H9 (cell line): ENCODE measurements at regions not wholly inside any gene's neighbourhood (a gene's known extent, or its start where the extent isn't known, plus 50 kb on each side); places are given as distances from the start of the nearest gene placed in this dataset.

ENCODE experiments used
- DNase-seq: peaks from one replicate; pipeline ENCODE4 v3.0.0-alpha.2; 2017
- H2AFZ ChIP-seq: one replicate; pipeline ENCODE4 v1.6.1; 2013; ENCODE audit warnings: mild to moderate bottlenecking, low read length, control low read depth, moderate library complexity
- H2AK5ac ChIP-seq: 2 replicates; pipeline ENCODE4 v1.6.1; 2013; ENCODE audit warnings: low read length, control low read depth, mixed read lengths; ENCODE audit not compliant: insufficient read length
- H2BK120ac ChIP-seq: one replicate; pipeline ENCODE4 v1.6.1; 2013; ENCODE audit warnings: low read depth, mild to moderate bottlenecking, low read length, control low read depth, inconsistent platforms; ENCODE audit not compliant: poor library complexity, severe bottlenecking
- H2BK12ac ChIP-seq: 2 replicates; pipeline ENCODE4 v1.6.1; 2013; ENCODE audit warnings: low read length, control low read depth, mixed read lengths, low read depth; ENCODE audit not compliant: insufficient read length
- H2BK15ac ChIP-seq: 2 replicates; pipeline ENCODE4 v1.6.1; 2013; ENCODE audit warnings: low read depth, low read length, control low read depth
- H2BK20ac ChIP-seq: one replicate; pipeline ENCODE4 v1.6.1; 2013; ENCODE audit warnings: low read depth, mild to moderate bottlenecking, low read length, control low read depth, inconsistent platforms; ENCODE audit not compliant: poor library complexity, severe bottlenecking
- H2BK5ac ChIP-seq: 2 replicates; pipeline ENCODE4 v1.6.1; 2013; ENCODE audit warnings: low read length, control low read depth, mixed read lengths; ENCODE audit not compliant: insufficient read length
- H3K14ac ChIP-seq: 2 replicates; pipeline ENCODE4 v1.6.1; 2013; ENCODE audit warnings: low read length, control low read depth; ENCODE audit not compliant: insufficient read depth
- H3K18ac ChIP-seq: 2 replicates; pipeline ENCODE4 v1.6.1; 2013; ENCODE audit warnings: low read depth, mild to moderate bottlenecking, mixed read lengths, low read length, control low read depth; ENCODE audit not compliant: insufficient read length
- H3K23ac ChIP-seq: 2 replicates; pipeline ENCODE4 v1.6.1; 2013; ENCODE audit warnings: low read length, control low read depth, mixed read lengths, low read depth; ENCODE audit not compliant: insufficient read length
- H3K23me2 ChIP-seq: 2 replicates; pipeline ENCODE4 v1.6.1; 2013; ENCODE audit warnings: low read depth, mild to moderate bottlenecking, mixed read lengths, low read length, control low read depth; ENCODE audit not compliant: insufficient read length, poor library complexity, severe bottlenecking
- H3K27ac ChIP-seq: 2 replicates; pipeline ENCODE4 v1.5.1; 2013; ENCODE audit warnings: low read length, control low read depth, mixed read lengths, low read depth; ENCODE audit not compliant: insufficient read length
- H3K27me3 ChIP-seq: 2 replicates; pipeline ENCODE4 v1.6.1; 2013; ENCODE audit warnings: low read length, control low read depth, inconsistent platforms; ENCODE audit not compliant: insufficient read depth
- H3K4ac ChIP-seq: 2 replicates; pipeline ENCODE4 v1.6.1; 2013; ENCODE audit warnings: low read depth, mild to moderate bottlenecking, control low read depth, inconsistent platforms, low read length, moderate library complexity
- H3K4me1 ChIP-seq: 2 replicates; pipeline ENCODE4 v1.6.1; 2013; ENCODE audit warnings: low read length, control low read depth, inconsistent platforms; ENCODE audit not compliant: insufficient read depth
- H3K4me2 ChIP-seq: 2 replicates; pipeline ENCODE4 v1.6.1; 2013; ENCODE audit warnings: low read length, control low read depth, mixed read lengths; ENCODE audit not compliant: insufficient read length, insufficient read depth
- H3K56ac ChIP-seq: 2 replicates; pipeline ENCODE4 v1.6.1; 2013; ENCODE audit warnings: low read depth, mild to moderate bottlenecking, mixed read lengths, low read length, control low read depth; ENCODE audit not compliant: insufficient read length
- H3K79me1 ChIP-seq: 2 replicates; pipeline ENCODE4 v1.6.1; 2013; ENCODE audit warnings: low read depth, mild to moderate bottlenecking, moderate library complexity, low read length, control low read depth, inconsistent platforms; ENCODE audit not compliant: insufficient read depth, poor library complexity, severe bottlenecking
- H3K79me2 ChIP-seq: 2 replicates; pipeline ENCODE4 v1.6.1; 2013; ENCODE audit warnings: low read length, control low read depth, inconsistent platforms; ENCODE audit not compliant: insufficient read depth
- H3K9ac ChIP-seq: 2 replicates; pipeline ENCODE4 v1.6.1; 2013; ENCODE audit warnings: low read length, control low read depth, mixed read lengths; ENCODE audit not compliant: insufficient read length; ENCODE audit errors: extremely low read depth
- H3K9me3 ChIP-seq: one replicate; pipeline ENCODE4 v1.6.1; 2013; ENCODE audit warnings: low read depth, low read length, inconsistent platforms; ENCODE audit not compliant: control insufficient read depth
- H3T11ph ChIP-seq: one replicate; pipeline ENCODE4 v1.6.1; 2013; ENCODE audit warnings: mild to moderate bottlenecking, low read length, control low read depth, inconsistent platforms
- H4K20me1 ChIP-seq: one replicate; pipeline ENCODE4 v1.6.1; 2013; ENCODE audit not compliant: control insufficient read depth, insufficient read length, insufficient read depth
- H4K5ac ChIP-seq: 2 replicates; pipeline ENCODE4 v1.6.1; 2013; ENCODE audit warnings: low read depth, mild to moderate bottlenecking, mixed read lengths, low read length, control low read depth; ENCODE audit not compliant: insufficient read length
- H4K8ac ChIP-seq: replicated peaks from 2 replicates; pipeline ENCODE4 v1.6.1; 2013; ENCODE audit warnings: low read length, control low read depth, mixed read lengths, low read depth; ENCODE audit not compliant: insufficient read length
- H4K91ac ChIP-seq: 2 replicates; pipeline ENCODE4 v1.6.1; 2013; ENCODE audit warnings: low read depth, mild to moderate bottlenecking, moderate library complexity, mixed read lengths, low read length, control low read depth; ENCODE audit not compliant: insufficient read length
- H3K27ac Mint-ChIP-seq, 3 experiments: 2 replicates in 2 of 3; 3 replicates in 1 of 3; pipeline ENCODE4 v1.8.0; 2020 to 2021; ENCODE audit warnings: mixed read lengths in 3 of 3, mild to moderate bottlenecking in 1 of 3, moderate library complexity in 1 of 3
- H3K27me3 Mint-ChIP-seq: 2 replicates; pipeline ENCODE4 v1.8.0; 2021; ENCODE audit warnings: low read depth, mild to moderate bottlenecking, moderate library complexity, mixed read lengths
- H3K36me3 Mint-ChIP-seq, 3 experiments: 2 replicates in 2 of 3; 3 replicates in 1 of 3; pipeline ENCODE4 v1.8.0; 2020 to 2021; ENCODE audit warnings: low read depth in 3 of 3, mixed read lengths in 3 of 3; ENCODE audit not compliant: insufficient read depth in 1 of 3
- H3K4me1 Mint-ChIP-seq, 2 experiments: 2 replicates each; pipeline ENCODE4 v1.8.0; 2020; ENCODE audit warnings: mixed read lengths in 2 of 2
- H3K4me3 Mint-ChIP-seq, 2 experiments: 2 replicates in 1 of 2; 3 replicates in 1 of 2; pipeline ENCODE4 v1.8.0; 2020 to 2021; ENCODE audit warnings: mild to moderate bottlenecking in 2 of 2, mixed read lengths in 2 of 2, moderate library complexity in 1 of 2
- H3K9me3 Mint-ChIP-seq, 2 experiments: 2 replicates in 1 of 2; 3 replicates in 1 of 2; pipeline ENCODE4 v1.8.0; 2020; ENCODE audit warnings: mild to moderate bottlenecking in 2 of 2, mixed read lengths in 2 of 2, moderate library complexity in 1 of 2
- WGBS: extraction: QIAGEN DNeasy Blood & Tissue Kit; methylation state at CpG from one replicate; pipeline ENCODE4 v1.1.7; 2013; ENCODE audit warnings: missing lambda C conversion rate, low lambda C conversion rate, mixed read lengths; ENCODE audit not compliant: insufficient read length; ENCODE audit errors: extremely low coverage; 5-methylcytosine and 5-hydroxymethylcytosine counted together
- TF ChIP-seq, protein P1 (sequence below): fragments of 200-600 bp; sonication (generic); conservative IDR thresholded peaks from 3 replicates; pipeline ENCODE4 v1.8.0; 2021; ENCODE audit warnings: antibody characterized with exemption, mild to moderate bottlenecking

DNA sequence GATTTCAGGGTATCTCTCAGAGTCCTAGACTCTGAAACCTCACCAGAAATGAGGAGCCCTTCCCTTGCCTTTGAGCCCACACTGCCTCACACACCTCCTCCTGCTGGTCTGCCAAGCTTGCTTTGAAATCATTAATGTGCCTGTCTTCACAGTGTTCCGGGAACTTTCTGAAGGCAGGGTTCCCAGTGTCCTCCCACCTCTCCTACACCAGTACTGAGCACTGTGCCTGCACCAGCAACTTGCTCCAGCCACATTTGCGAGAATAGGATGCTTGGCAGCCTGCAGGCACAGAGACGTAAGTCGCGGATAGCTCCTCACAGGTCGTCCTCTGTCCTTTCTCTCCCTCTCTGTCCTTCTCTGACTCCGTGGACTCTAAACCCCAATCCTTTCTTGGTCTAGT is 408.4 kb upstream of the EEF2KMT start:
- Mint-ChIP-seq H3K36me3 (no peaks in the 10 kb centered on the region), H3K9me3 (no peaks in the 10 kb centered on the region), H3K4me3 (no peak overlapping the region), H3K27me3 (peaks cover 3% of the 10 kb centered on the region; the same call in 1 of the 2 replicates), H3K4me1 (peaks cover 14 to 28% of the 10 kb centered on the region in 2 experiments), H3K27ac (peak overlapping the region in 1 of 3 experiments; percentile 17; a peak in 2 of 7 replicates)
- Histone ChIP-seq H3K4me1 (no peaks in the 10 kb centered on the region), H4K8ac (no peak overlapping the region), H3K79me2 (no peaks in the 10 kb centered on the region), H3K18ac (no peak overlapping the region), H3K14ac (no peak overlapping the region), H3T11ph (no peak overlapping the region), H2BK120ac (no peak overlapping the region), H2BK15ac (no peak overlapping the region), H4K91ac (no peak overlapping the region), H3K9me3 (no peaks in the 10 kb centered on the region), H3K56ac (no peak overlapping the region), H2BK12ac (no peak overlapping the region), H3K27ac (no peak overlapping the region), H3K79me1 (no peaks in the 10 kb centered on the region), H3K4me2 (no peak overlapping the region), H2AFZ (no peak overlapping the region), H3K9ac (no peak overlapping the region), H3K27me3 (no peaks in the 10 kb centered on the region), H4K5ac (no peak overlapping the region), H3K4ac (no peak overlapping the region), H2BK20ac (no peak overlapping the region), H2BK5ac (no peak overlapping the region), H3K23me2 (no peaks in the 10 kb centered on the region), H4K20me1 (no peaks in the 10 kb centered on the region), H2AK5ac (no peak overlapping the region), H3K23ac (no peak overlapping the region)
- DNase-seq, result no peak
- TF ChIP-seq, protein P1, sequence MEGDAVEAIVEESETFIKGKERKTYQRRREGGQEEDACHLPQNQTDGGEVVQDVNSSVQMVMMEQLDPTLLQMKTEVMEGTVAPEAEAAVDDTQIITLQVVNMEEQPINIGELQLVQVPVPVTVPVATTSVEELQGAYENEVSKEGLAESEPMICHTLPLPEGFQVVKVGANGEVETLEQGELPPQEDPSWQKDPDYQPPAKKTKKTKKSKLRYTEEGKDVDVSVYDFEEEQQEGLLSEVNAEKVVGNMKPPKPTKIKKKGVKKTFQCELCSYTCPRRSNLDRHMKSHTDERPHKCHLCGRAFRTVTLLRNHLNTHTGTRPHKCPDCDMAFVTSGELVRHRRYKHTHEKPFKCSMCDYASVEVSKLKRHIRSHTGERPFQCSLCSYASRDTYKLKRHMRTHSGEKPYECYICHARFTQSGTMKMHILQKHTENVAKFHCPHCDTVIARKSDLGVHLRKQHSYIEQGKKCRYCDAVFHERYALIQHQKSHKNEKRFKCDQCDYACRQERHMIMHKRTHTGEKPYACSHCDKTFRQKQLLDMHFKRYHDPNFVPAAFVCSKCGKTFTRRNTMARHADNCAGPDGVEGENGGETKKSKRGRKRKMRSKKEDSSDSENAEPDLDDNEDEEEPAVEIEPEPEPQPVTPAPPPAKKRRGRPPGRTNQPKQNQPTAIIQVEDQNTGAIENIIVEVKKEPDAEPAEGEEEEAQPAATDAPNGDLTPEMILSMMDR, result no peak
- no CpG with 5 or more reads among the region's 7 CpGs for WGBS
